Osteoblast (primary cell): ENCODE measurements at regions not wholly inside any gene's neighbourhood (a gene's known extent, or its start where the extent isn't known, plus 50 kb on each side); places are given as distances from the start of the nearest gene placed in this dataset.

Experiments
- DNase-seq: peaks from one replicate; pipeline ENCODE4 v3.0.0; 2011; ENCODE audit warnings: low spot score, mixed read lengths; ENCODE audit not compliant: insufficient read length; ENCODE audit errors: missing footprints
- H2AFZ ChIP-seq: 2 replicates; pipeline ENCODE4 v1.6.0; 2011; ENCODE audit warnings: mild to moderate bottlenecking, low read length
- H3K27ac ChIP-seq: 2 replicates; pipeline ENCODE4 v1.5.1; 2011; ENCODE audit warnings: mild to moderate bottlenecking, low read depth, low read length, moderate library complexity
- H3K27me3 ChIP-seq: 2 replicates; pipeline ENCODE4 v1.6.0; 2012; ENCODE audit warnings: mild to moderate bottlenecking, control low read depth, inconsistent platforms, low read length, moderate library complexity; ENCODE audit not compliant: insufficient read depth
- H3K36me3 ChIP-seq: 2 replicates; pipeline ENCODE4 v1.5.1; 2011; ENCODE audit warnings: mild to moderate bottlenecking, low read length, control low read depth, moderate library complexity; ENCODE audit not compliant: insufficient read depth
- H3K4me1 ChIP-seq: 2 replicates; pipeline ENCODE4 v1.5.1; 2011; ENCODE audit warnings: mild to moderate bottlenecking, low read length, control low read depth, moderate library complexity; ENCODE audit not compliant: insufficient read depth
- H3K4me2 ChIP-seq: 2 replicates; pipeline ENCODE4 v1.6.0; 2011; ENCODE audit warnings: mild to moderate bottlenecking, low read length; ENCODE audit not compliant: insufficient read depth
- H3K4me3 ChIP-seq: fragments of 200-600 bp; sonication (generic); 3 replicates; pipeline ENCODE4 v1.5.1; 2012; ENCODE audit warnings: mild to moderate bottlenecking, low read length, inconsistent platforms; ENCODE audit not compliant: insufficient read depth
- H3K79me2 ChIP-seq: 2 replicates; pipeline ENCODE4 v1.6.0; 2012; ENCODE audit warnings: mild to moderate bottlenecking, low read length, control low read depth, inconsistent platforms; ENCODE audit not compliant: insufficient read depth
- H3K9me3 ChIP-seq: 2 replicates; pipeline ENCODE4 v1.5.1; 2011; ENCODE audit warnings: low read depth, low read length, control low read depth
- H4K20me1 ChIP-seq: 2 replicates; pipeline ENCODE4 v1.6.0; 2012; ENCODE audit warnings: mild to moderate bottlenecking, low read length, control low read depth; ENCODE audit not compliant: insufficient read depth
- CTCF ChIP-seq: IDR thresholded peaks from 2 replicates; pipeline ENCODE4 v1.5.1; 2011; ENCODE audit warnings: mild to moderate bottlenecking, low read depth, low read length, moderate library complexity; ENCODE audit errors: extremely low read depth

- Histone ChIP-seq H3K27me3 (no peaks in the 10 kb centered on the region), H3K79me2 (no peaks in the 10 kb centered on the region), H3K4me1 (no peaks in the 10 kb centered on the region), H3K9me3 (no peaks in the 10 kb centered on the region), H3K4me2 (no peak overlapping the region), H2AFZ (no peak overlapping the region), H3K36me3 (no peaks in the 10 kb centered on the region), H4K20me1 (no peaks in the 10 kb centered on the region), H3K4me3 (no peak overlapping the region), H3K27ac (no peak overlapping the region)
- no peak for TF ChIP-seq CTCF
- no peak for DNase-seq
Observed at GRCh38 chr4:136554033-136554432, 978.3 kb downstream of the PCDH18 start.

- H3K4me3 ChIP-seq, result no peak overlapping the region
- no peaks in the 10 kb centered on the region for H3K9me3 ChIP-seq
- no peaks in the 10 kb centered on the region for H4K20me1 ChIP-seq
- TF ChIP-seq CTCF, result no peak
- no peak overlapping the region for H3K27ac ChIP-seq
- no peaks in the 10 kb centered on the region for H3K36me3 ChIP-seq
- H3K27me3 ChIP-seq, result no peaks in the 10 kb centered on the region
- H3K79me2 ChIP-seq, result no peaks in the 10 kb centered on the region
- DNase-seq, result no peak
- no peaks in the 10 kb centered on the region for H3K4me1 ChIP-seq
- H3K4me2 ChIP-seq, result no peak overlapping the region
- no peak overlapping the region for H2AFZ ChIP-seq
Observed at GRCh38 chr4:136551753-136552152, 980.5 kb downstream of the PCDH18 start.

GRCh38 chr4:136540747-136541146 lies 991.5 kb downstream of the PCDH18 start:
- DNase-seq, result no peak
- no peak for TF ChIP-seq CTCF
- Histone ChIP-seq H3K27me3 (no peaks in the 10 kb centered on the region), H3K4me1 (no peaks in the 10 kb centered on the region), H3K4me3 (no peak overlapping the region), H2AFZ (no peak overlapping the region), H3K4me2 (no peak overlapping the region), H3K79me2 (no peaks in the 10 kb centered on the region), H3K36me3 (no peaks in the 10 kb centered on the region), H3K27ac (no peak overlapping the region), H4K20me1 (no peaks in the 10 kb centered on the region), H3K9me3 (peaks cover 2% of the 10 kb centered on the region)

GRCh38 chr4:136528131-136528530 lies 1004.2 kb downstream of the PCDH18 start:
- H2AFZ ChIP-seq, result no peak overlapping the region
- H3K9me3 ChIP-seq, result no peaks in the 10 kb centered on the region
- no peaks in the 10 kb centered on the region for H3K36me3 ChIP-seq
- H3K4me2 ChIP-seq, result no peak overlapping the region
- no peak for TF ChIP-seq CTCF
- H3K27ac ChIP-seq, result no peak overlapping the region
- H3K4me3 ChIP-seq, result no peak overlapping the region
- H4K20me1 ChIP-seq, result no peaks in the 10 kb centered on the region
- DNase-seq, result no peak
- no peaks in the 10 kb centered on the region for H3K27me3 ChIP-seq
- H3K4me1 ChIP-seq, result no peaks in the 10 kb centered on the region
- no peaks in the 10 kb centered on the region for H3K79me2 ChIP-seq
